ENCODE measurements at regions not wholly inside any gene's neighbourhood (a gene's known extent, or its start where the extent isn't known, plus 50 kb on each side); places are given as distances from the start of the nearest gene placed in this dataset.

GRCh38 chr5:153357493-153358112, 132.9 kb upstream of the GRIA1 start:
- H3K79me2 ChIP-seq (ENCODE audit: insufficient read depth, low read depth), result no peaks in the 10 kb centered on the region
- no peak for TF ChIP-seq CTCF (conservative IDR thresholded peaks at IDR 0.05; ENCODE audit: low read depth, low read length)
- H3K4me2 ChIP-seq, result no peak overlapping the region
- no peak overlapping the region for H3K4me3 ChIP-seq (IDR thresholded peaks at IDR 0.05; ENCODE audit: insufficient read depth, low read depth, low read length)
- no peak overlapping the region for H3K27ac ChIP-seq
- H2AFZ ChIP-seq (ENCODE audit: low read depth), result no peak overlapping the region
- H3K9ac ChIP-seq, result no peak overlapping the region
- no peaks in the 10 kb centered on the region for H3K36me3 ChIP-seq (ENCODE audit: insufficient read depth)
- peaks cover 14% of the 10 kb centered on the region for H3K4me1 ChIP-seq (ENCODE audit: low read depth, poor library complexity, severe bottlenecking)
- H3K27me3 ChIP-seq (ENCODE audit: insufficient read depth, low read depth), result no peaks in the 10 kb centered on the region
- no peaks in the 10 kb centered on the region for H4K20me1 ChIP-seq (ENCODE audit: insufficient read depth)

- no peaks in the 10 kb centered on the region for H3K27me3 ChIP-seq (ENCODE audit: insufficient read depth, low read depth)
- no peak for TF ChIP-seq CTCF (conservative IDR thresholded peaks at IDR 0.05; ENCODE audit: low read depth, low read length)
- peaks cover 8% of the 10 kb centered on the region for H3K4me1 ChIP-seq (ENCODE audit: low read depth, poor library complexity, severe bottlenecking)
- H3K27ac ChIP-seq, result no peak overlapping the region
- no peaks in the 10 kb centered on the region for H4K20me1 ChIP-seq (ENCODE audit: insufficient read depth)
- H3K4me2 ChIP-seq, result no peak overlapping the region
- H3K36me3 ChIP-seq (ENCODE audit: insufficient read depth), result no peaks in the 10 kb centered on the region
- H2AFZ ChIP-seq (ENCODE audit: low read depth), result no peak overlapping the region
- H3K9ac ChIP-seq, result no peak overlapping the region
- no peak overlapping the region for H3K4me3 ChIP-seq (IDR thresholded peaks at IDR 0.05; ENCODE audit: insufficient read depth, low read depth, low read length)
- no peaks in the 10 kb centered on the region for H3K79me2 ChIP-seq (ENCODE audit: insufficient read depth, low read depth)
Measured at GRCh38 chr5:153358315-153358976, 132.0 kb upstream of the GRIA1 start.

- no peaks in the 10 kb centered on the region for H3K79me2 ChIP-seq (ENCODE audit: insufficient read depth, low read depth)
- H4K20me1 ChIP-seq (ENCODE audit: insufficient read depth), result no peaks in the 10 kb centered on the region
- no peak overlapping the region for H3K9ac ChIP-seq
- H3K36me3 ChIP-seq (ENCODE audit: insufficient read depth), result no peaks in the 10 kb centered on the region
- H3K27me3 ChIP-seq (ENCODE audit: insufficient read depth, low read depth), result no peaks in the 10 kb centered on the region
- H3K4me1 ChIP-seq (ENCODE audit: low read depth, poor library complexity, severe bottlenecking), result no peaks in the 10 kb centered on the region
- no peak for TF ChIP-seq CTCF (conservative IDR thresholded peaks at IDR 0.05; ENCODE audit: low read depth, low read length)
- H3K27ac ChIP-seq, result no peak overlapping the region
- no peak overlapping the region for H2AFZ ChIP-seq (ENCODE audit: low read depth)
- no peak overlapping the region for H3K4me2 ChIP-seq
- no peak overlapping the region for H3K4me3 ChIP-seq (IDR thresholded peaks at IDR 0.05; ENCODE audit: insufficient read depth, low read depth, low read length)
Measured at GRCh38 chr5:153360860-153361259, 129.6 kb upstream of the GRIA1 start.

- Histone ChIP-seq H2AFZ (ENCODE audit: low read depth) (no peak overlapping the region), H3K79me2 (ENCODE audit: insufficient read depth, low read depth) (no peaks in the 10 kb centered on the region), H3K36me3 (ENCODE audit: insufficient read depth) (no peaks in the 10 kb centered on the region), H3K4me1 (ENCODE audit: low read depth, poor library complexity, severe bottlenecking) (no peaks in the 10 kb centered on the region), H3K9ac (no peak overlapping the region), H3K27ac (no peak overlapping the region), H4K20me1 (ENCODE audit: insufficient read depth) (no peaks in the 10 kb centered on the region), H3K4me3 (IDR thresholded peaks at IDR 0.05; ENCODE audit: insufficient read depth, low read depth, low read length) (no peak overlapping the region), H3K27me3 (ENCODE audit: insufficient read depth, low read depth) (no peaks in the 10 kb centered on the region), H3K4me2 (no peak overlapping the region)
- no peak for TF ChIP-seq CTCF (conservative IDR thresholded peaks at IDR 0.05; ENCODE audit: low read depth, low read length)
Measured at GRCh38 chr5:153361735-153362409, 128.6 kb upstream of the GRIA1 start.
